HCT116 (cell line): ENCODE measurements at regions not wholly inside any gene's neighbourhood (a gene's known extent, or its start where the extent isn't known, plus 50 kb on each side); places are given as distances from the start of the nearest gene placed in this dataset.

ENCODE experiments used
- ATAC-seq: fragments of 200-7000 bp; cut with Tn5 transposase; 2 replicates; pipeline ENCODE4 v1.9.1; 2020; ENCODE audit warnings: mild to moderate bottlenecking, moderate library complexity
- BruUV-seq: library from RNA; stranded (reverse); fragments of 400-500 nt; replicated peaks from 2 replicates; lab custom pipeline; 2021; lab: Mats Ljungman, UMichigan
- CTCF ChIA-PET: fragments of 300-600 bp; sonication (Branson Sonifier 250); formaldehyde crosslinking; loops from one replicate; lab custom pipeline; 2021; ENCODE audit warnings: antibody characterized with exemption; lab: Charles Lee
- POLR2A ChIA-PET: fragments of 300-600, 350-600 bp; sonication (Branson Sonifier 250); formaldehyde crosslinking; loops from one replicate; lab custom pipeline; 2021; ENCODE audit warnings: antibody characterized with exemption; lab: Charles Lee
- RAD21 ChIA-PET, 2 experiments: fragments of 300-600 bp; sonication (Branson Sonifier 250); formaldehyde crosslinking; loops; one replicate each; lab custom pipeline; 2023; ENCODE audit warnings: low total read pairs in 2 of 2; ENCODE audit not compliant: uncharacterized antibody in 2 of 2, unreplicated experiment in 2 of 2, low non-redundant PET in 1 of 2; lab: Charles Lee
- DNase-seq: peaks from one replicate; pipeline ENCODE4 v3.0.0-alpha.2; 2010; ENCODE audit warnings: low read depth, low spot score
- H2AFZ ChIP-seq: fragments of 200-600 bp; shearing (Covaris generic), sonication (generic); 2 replicates; pipeline ENCODE4 v1.6.1; 2017; ENCODE audit warnings: low read depth, mixed run types, mixed read lengths, antibody characterized with exemption, low read length; ENCODE audit not compliant: poor library complexity, severe bottlenecking
- H3K27ac ChIP-seq: 2 replicates; pipeline ENCODE4 v1.5.1; 2012; ENCODE audit warnings: low read depth, low read length
- H3K27me3 ChIP-seq: fragments of 200-600 bp; sonication (generic); 2 replicates; pipeline ENCODE4 v1.6.1; 2016; ENCODE audit warnings: mixed run types, low read length, mixed read lengths; ENCODE audit not compliant: insufficient read depth
- H3K36me3 ChIP-seq, 2 experiments: fragments of 200-500 bp in 1 of 2; fragments of 200-600 bp in 1 of 2; sonication (Bioruptor generic) in 1 of 2; sonication (generic) in 1 of 2; 2 replicates each; pipeline versions ENCODE4 v1.5.1 to v1.6.1; 2014 to 2016; ENCODE audit warnings: low read length in 2 of 2, inconsistent platforms in 1 of 2, mixed read lengths in 1 of 2, mixed run types in 1 of 2; ENCODE audit not compliant: insufficient read depth in 2 of 2, control insufficient read depth in 1 of 2
- H3K4me1 ChIP-seq, 2 experiments: fragments of 200-600 bp in 1 of 2; sonication (generic) in 1 of 2; 2 replicates each; pipeline versions ENCODE4 v1.5.1 to v1.6.1; 2012 to 2017; ENCODE audit warnings: low read length in 2 of 2, inconsistent platforms in 1 of 2, mild to moderate bottlenecking in 1 of 2, mixed read lengths in 1 of 2, mixed run types in 1 of 2, moderate library complexity in 1 of 2; ENCODE audit not compliant: insufficient read depth in 2 of 2, control insufficient read depth in 1 of 2
- H3K4me2 ChIP-seq: fragments of 200-600 bp; sonication (generic); 2 replicates; pipeline ENCODE4 v1.6.1; 2017; ENCODE audit warnings: mixed run types, low read length, mixed read lengths
- H3K4me3 ChIP-seq, 2 experiments: fragments of 200-600 bp in 1 of 2; sonication (generic) in 1 of 2; replicated peaks in 1 of 2; 2 replicates each; pipeline ENCODE4 v1.5.1; 2011 to 2016; ENCODE audit warnings: low read length in 2 of 2, control low read depth in 1 of 2, low read depth in 1 of 2, mild to moderate bottlenecking in 1 of 2, mixed read lengths in 1 of 2, mixed run types in 1 of 2
- H3K79me2 ChIP-seq: fragments of 200-600 bp; sonication (generic); 2 replicates; pipeline ENCODE4 v1.6.1; 2017; ENCODE audit warnings: mild to moderate bottlenecking, mixed run types, low read length, moderate library complexity, mixed read lengths; ENCODE audit not compliant: insufficient read depth
- H3K9ac ChIP-seq: fragments of 200-600 bp; sonication (generic); 2 replicates; pipeline ENCODE4 v1.6.1; 2016; ENCODE audit warnings: low read length, mixed read lengths
- H3K9me2 ChIP-seq: fragments of 200-600 bp; sonication (generic), shearing (Covaris generic); 2 replicates; pipeline ENCODE4 v1.6.1; 2017; ENCODE audit warnings: mixed run types, mild to moderate bottlenecking, moderate library complexity; ENCODE audit not compliant: insufficient read depth
- H3K9me3 ChIP-seq, 2 experiments: fragments of 200-500 bp in 1 of 2; fragments of 200-600 bp in 1 of 2; sonication (Bioruptor generic) in 1 of 2; sonication (generic) in 1 of 2; 2 replicates each; pipeline ENCODE4 v1.6.1; 2014 to 2017; ENCODE audit warnings: low read length in 2 of 2, mixed read lengths in 2 of 2, inconsistent platforms in 1 of 2, low read depth in 1 of 2, mild to moderate bottlenecking in 1 of 2, mixed run types in 1 of 2, moderate library complexity in 1 of 2; ENCODE audit not compliant: control insufficient read depth in 1 of 2, insufficient read depth in 1 of 2
- H4K20me1 ChIP-seq: fragments of 200-600 bp; sonication (generic), shearing (Covaris generic); 2 replicates; pipeline ENCODE4 v1.6.1; 2017; ENCODE audit warnings: mixed run types, mild to moderate bottlenecking, moderate library complexity; ENCODE audit not compliant: insufficient read depth
- FOSL1 ChIP-seq: IDR thresholded peaks from 2 replicates; pipeline ENCODE4 v1.6.1; 2012; ENCODE audit warnings: low read depth
- POLR2A ChIP-seq: IDR thresholded peaks from 2 replicates; pipeline ENCODE4 v1.7.0; 2011; ENCODE audit warnings: borderline replicate concordance; ENCODE audit not compliant: insufficient read depth, insufficient read length; ENCODE audit errors: extremely low read depth
- SIN3A ChIP-seq: IDR thresholded peaks from 2 replicates; pipeline ENCODE4 v1.6.1; 2012; ENCODE audit warnings: low read depth
- intact Hi-C: fragments of 100-400 bp; cut with micrococcal nuclease; formaldehyde crosslinking; loops from 2 replicates; pipeline ENCODE4 v1.10.0; 2022
- TF ChIP-seq, protein P1 (sequence below): IDR thresholded peaks from 2 replicates; pipeline ENCODE4 v1.6.1; 2012; ENCODE audit warnings: low read depth
- TF ChIP-seq, protein P2 (sequence below), 3 experiments: fragments of 200-600 bp in 1 of 3; sonication (generic) in 1 of 3; IDR thresholded peaks in 2 of 3; conservative IDR thresholded peaks in 1 of 3; 2 replicates each; pipeline ENCODE4 v1.5.1; 2012 to 2017; ENCODE audit warnings: low read depth in 2 of 3, low read length in 2 of 3, antibody characterized with exemption in 1 of 3, borderline replicate concordance in 1 of 3, control low read depth in 1 of 3, mild to moderate bottlenecking in 1 of 3, mixed read lengths in 1 of 3, mixed run types in 1 of 3, moderate library complexity in 1 of 3; ENCODE audit not compliant: insufficient read depth in 1 of 3
- TF ChIP-seq, protein P3 (sequence below): IDR thresholded peaks from 2 replicates; pipeline ENCODE4 v1.6.1; 2012

DNA sequence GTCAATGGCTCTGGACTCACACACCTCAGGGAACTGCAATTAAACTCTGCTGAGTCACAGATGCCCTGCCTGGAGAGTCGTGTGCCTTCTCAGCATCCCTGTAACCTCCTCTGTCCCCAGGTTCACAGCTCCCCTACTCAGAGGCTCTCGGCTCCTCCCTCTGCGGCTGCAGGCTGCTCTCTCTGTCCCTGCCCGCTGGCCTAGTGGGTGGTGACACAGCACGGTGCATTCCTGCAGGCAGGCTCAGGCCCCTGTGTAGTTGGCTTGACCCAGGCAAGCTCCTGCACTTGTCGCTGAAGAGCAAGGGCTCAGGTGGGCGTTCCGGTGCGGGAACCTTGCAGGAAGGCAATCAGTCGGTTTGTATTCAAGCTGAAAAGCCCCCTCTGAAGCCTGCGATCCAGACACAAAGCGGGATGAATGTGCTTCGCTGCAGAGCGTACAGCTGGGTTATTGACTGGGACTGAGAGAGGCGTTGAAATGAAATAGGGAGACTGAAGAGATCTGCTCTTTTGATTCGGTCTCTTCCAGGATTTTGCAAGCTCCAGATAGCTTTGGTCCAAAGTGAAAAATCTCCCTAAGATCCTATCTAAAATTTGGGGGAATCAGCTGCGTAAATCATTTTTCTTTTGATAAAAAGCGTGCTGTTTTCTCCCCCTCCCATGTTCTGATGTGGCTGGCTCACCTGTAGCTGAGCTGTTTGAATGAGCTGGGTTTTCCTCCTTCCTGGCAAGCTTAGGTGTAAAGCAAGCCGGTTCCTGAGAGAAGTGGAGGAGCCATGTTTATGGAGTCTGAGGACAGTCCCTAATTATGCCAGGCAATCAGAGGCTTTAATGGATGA, 208.7 kb upstream of the PHYHIPL start (continued):
- TF ChIP-seq, protein P1, sequence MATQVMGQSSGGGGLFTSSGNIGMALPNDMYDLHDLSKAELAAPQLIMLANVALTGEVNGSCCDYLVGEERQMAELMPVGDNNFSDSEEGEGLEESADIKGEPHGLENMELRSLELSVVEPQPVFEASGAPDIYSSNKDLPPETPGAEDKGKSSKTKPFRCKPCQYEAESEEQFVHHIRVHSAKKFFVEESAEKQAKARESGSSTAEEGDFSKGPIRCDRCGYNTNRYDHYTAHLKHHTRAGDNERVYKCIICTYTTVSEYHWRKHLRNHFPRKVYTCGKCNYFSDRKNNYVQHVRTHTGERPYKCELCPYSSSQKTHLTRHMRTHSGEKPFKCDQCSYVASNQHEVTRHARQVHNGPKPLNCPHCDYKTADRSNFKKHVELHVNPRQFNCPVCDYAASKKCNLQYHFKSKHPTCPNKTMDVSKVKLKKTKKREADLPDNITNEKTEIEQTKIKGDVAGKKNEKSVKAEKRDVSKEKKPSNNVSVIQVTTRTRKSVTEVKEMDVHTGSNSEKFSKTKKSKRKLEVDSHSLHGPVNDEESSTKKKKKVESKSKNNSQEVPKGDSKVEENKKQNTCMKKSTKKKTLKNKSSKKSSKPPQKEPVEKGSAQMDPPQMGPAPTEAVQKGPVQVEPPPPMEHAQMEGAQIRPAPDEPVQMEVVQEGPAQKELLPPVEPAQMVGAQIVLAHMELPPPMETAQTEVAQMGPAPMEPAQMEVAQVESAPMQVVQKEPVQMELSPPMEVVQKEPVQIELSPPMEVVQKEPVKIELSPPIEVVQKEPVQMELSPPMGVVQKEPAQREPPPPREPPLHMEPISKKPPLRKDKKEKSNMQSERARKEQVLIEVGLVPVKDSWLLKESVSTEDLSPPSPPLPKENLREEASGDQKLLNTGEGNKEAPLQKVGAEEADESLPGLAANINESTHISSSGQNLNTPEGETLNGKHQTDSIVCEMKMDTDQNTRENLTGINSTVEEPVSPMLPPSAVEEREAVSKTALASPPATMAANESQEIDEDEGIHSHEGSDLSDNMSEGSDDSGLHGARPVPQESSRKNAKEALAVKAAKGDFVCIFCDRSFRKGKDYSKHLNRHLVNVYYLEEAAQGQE: no peak
- TF ChIP-seq, protein P2, sequence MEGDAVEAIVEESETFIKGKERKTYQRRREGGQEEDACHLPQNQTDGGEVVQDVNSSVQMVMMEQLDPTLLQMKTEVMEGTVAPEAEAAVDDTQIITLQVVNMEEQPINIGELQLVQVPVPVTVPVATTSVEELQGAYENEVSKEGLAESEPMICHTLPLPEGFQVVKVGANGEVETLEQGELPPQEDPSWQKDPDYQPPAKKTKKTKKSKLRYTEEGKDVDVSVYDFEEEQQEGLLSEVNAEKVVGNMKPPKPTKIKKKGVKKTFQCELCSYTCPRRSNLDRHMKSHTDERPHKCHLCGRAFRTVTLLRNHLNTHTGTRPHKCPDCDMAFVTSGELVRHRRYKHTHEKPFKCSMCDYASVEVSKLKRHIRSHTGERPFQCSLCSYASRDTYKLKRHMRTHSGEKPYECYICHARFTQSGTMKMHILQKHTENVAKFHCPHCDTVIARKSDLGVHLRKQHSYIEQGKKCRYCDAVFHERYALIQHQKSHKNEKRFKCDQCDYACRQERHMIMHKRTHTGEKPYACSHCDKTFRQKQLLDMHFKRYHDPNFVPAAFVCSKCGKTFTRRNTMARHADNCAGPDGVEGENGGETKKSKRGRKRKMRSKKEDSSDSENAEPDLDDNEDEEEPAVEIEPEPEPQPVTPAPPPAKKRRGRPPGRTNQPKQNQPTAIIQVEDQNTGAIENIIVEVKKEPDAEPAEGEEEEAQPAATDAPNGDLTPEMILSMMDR (IDR thresholded peaks at IDR 0.05 in 2 of 3, conservative IDR thresholded peaks at IDR 0.05 in 1 of 3; ENCODE audit: borderline replicate concordance in 1 of 3, insufficient read depth in 1 of 3, low read depth in 2 of 3, low read length in 2 of 3): no peak
- no peak for TF ChIP-seq POLR2A
- TF ChIP-seq, protein P3, sequence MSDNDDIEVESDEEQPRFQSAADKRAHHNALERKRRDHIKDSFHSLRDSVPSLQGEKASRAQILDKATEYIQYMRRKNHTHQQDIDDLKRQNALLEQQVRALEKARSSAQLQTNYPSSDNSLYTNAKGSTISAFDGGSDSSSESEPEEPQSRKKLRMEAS: no peak
- TF ChIP-seq, all 23 proteins: peak for 0

DNA sequence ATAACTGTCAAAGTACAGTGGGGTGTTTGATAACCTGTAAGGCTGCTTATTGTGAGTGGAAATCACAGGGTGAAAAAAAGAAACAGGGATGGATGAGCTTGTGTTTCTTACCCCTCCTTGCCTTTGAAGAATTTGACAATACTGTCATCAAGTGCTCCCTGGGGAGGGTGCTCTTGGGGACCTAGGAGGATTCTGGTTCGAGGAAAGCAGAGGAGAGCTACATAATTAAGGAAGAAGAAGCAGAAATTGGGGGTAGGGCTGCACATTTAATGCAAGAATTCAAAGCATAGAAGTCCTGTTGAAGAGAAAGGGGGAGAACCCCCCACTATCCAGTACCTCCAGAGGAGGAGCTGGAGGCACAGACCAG, 208.1 kb upstream of the PHYHIPL start:
- Histone ChIP-seq H3K9ac (no peak overlapping the region), H2AFZ (no peak overlapping the region), H3K27me3 (no peaks in the 10 kb centered on the region), H3K27ac (no peak overlapping the region), H4K20me1 (no peaks in the 10 kb centered on the region), H3K4me3 (no peak overlapping the region), H3K36me3 (no peaks in the 10 kb centered on the region), H3K79me2 (no peaks in the 10 kb centered on the region), H3K4me1 (peaks cover 9 to 12% of the 10 kb centered on the region in 2 experiments), H3K4me2 (no peak overlapping the region), H3K9me3 (no peaks in the 10 kb centered on the region), H3K9me2 (no peaks in the 10 kb centered on the region)
- ChIA-PET CTCF (interaction anchor here (0.6 to 1.2 kb wide), 2 partner anchors 15 to 16 kb away, joined by 3 to 4 read pairs; no protein-coding TSS in a partner anchor), RAD21 (no interaction called here), POLR2A (no interaction called here)
- ATAC-seq (no peak), DNase-seq (no peak)
- BruUV-seq: no TSS peak
- TF ChIP-seq SIN3A (no peak), POLR2A (no peak), FOSL1 (no peak)
- TF ChIP-seq, protein P1: no peak
- intact Hi-C loops: no loop called here
